HepG2 (cell line): ENCODE measurements at regions not wholly inside any gene's neighbourhood (a gene's known extent, or its start where the extent isn't known, plus 50 kb on each side); places are given as distances from the start of the nearest gene placed in this dataset.

Source experiments
- ATAC-seq: fragments of 200-7000 bp; cut with Tn5 transposase; 3 replicates; pipeline ENCODE4 v1.9.1; 2020; ENCODE audit warnings: mild to moderate bottlenecking, moderate library complexity
- BruUV-seq: library from RNA; stranded (reverse); fragments of 400-500 nt; replicated peaks from 2 replicates; lab custom pipeline; 2021; lab: Mats Ljungman, UMichigan
- CTCF ChIA-PET: fragments of 300-600 bp; formaldehyde crosslinking; extraction: SDS; loops from one replicate; lab custom pipeline; 2021; ENCODE audit warnings: low total read pairs, inconsistent platforms, low intra/inter-chr PET ratio; lab: Yijun Ruan, JAX
- POLR2A ChIA-PET: fragments of 350-600 bp; sonication (Branson Sonifier 250); formaldehyde crosslinking; loops from one replicate; lab custom pipeline; 2020; ENCODE audit warnings: antibody characterized with exemption, inconsistent platforms; lab: Yijun Ruan, JAX
- DNase-seq: peaks from one replicate; pipeline ENCODE4 v3.0.0-alpha.2; 2015; ENCODE audit warnings: low spot score
- FAIRE-seq: peaks from 3 replicates; lab custom pipeline; 2011; peaks lifted over from hg19 to GRCh38; lab: Jason Lieb, UNC
- H2AFZ ChIP-seq: one replicate; pipeline ENCODE4 v1.6.1; 2011; ENCODE audit warnings: low read length, inconsistent platforms
- H3K27ac ChIP-seq: fragments of 300-600 bp; 3 replicates; pipeline ENCODE4 v1.8.0; 2011; ENCODE audit warnings: mixed run types, mild to moderate bottlenecking, mixed read lengths, low read length, inconsistent platforms; ENCODE audit not compliant: insufficient read depth; ENCODE audit errors: extremely low read length
- H3K27me3 ChIP-seq, 2 experiments: fragments of 200-600 bp in 1 of 2; 2 replicates in 1 of 2; 3 replicates in 1 of 2; pipeline versions ENCODE4 v1.6.0 to v1.8.0; 2011; ENCODE audit warnings: low read length in 2 of 2, mild to moderate bottlenecking in 2 of 2, moderate library complexity in 2 of 2, inconsistent platforms in 1 of 2; ENCODE audit not compliant: insufficient read depth in 2 of 2, control insufficient read depth in 1 of 2
- H3K36me3 ChIP-seq, 2 experiments: fragments of 200-600 bp in 1 of 2; replicated peaks in 1 of 2; 2 replicates in 1 of 2; 3 replicates in 1 of 2; pipeline versions ENCODE4 v1.5.1 to v1.8.0; 2011; ENCODE audit warnings: low read length in 2 of 2, inconsistent platforms in 1 of 2; ENCODE audit not compliant: insufficient read depth in 2 of 2, control insufficient read depth in 1 of 2
- H3K4me1 ChIP-seq: 2 replicates; pipeline ENCODE4 v1.5.1; 2012; ENCODE audit warnings: low read length, inconsistent platforms; ENCODE audit not compliant: insufficient read depth
- H3K4me2 ChIP-seq: 2 replicates; pipeline ENCODE4 v1.6.0; 2011; ENCODE audit warnings: low read depth, low read length, inconsistent platforms
- H3K4me3 ChIP-seq, 3 experiments: fragments of 200-600 bp in 1 of 3; sonication (generic), shearing (Covaris generic) in 1 of 3; replicated peaks in 1 of 3; 2 replicates each; pipeline ENCODE4 v1.5.1; 2011 to 2016; ENCODE audit warnings: low read length in 3 of 3, inconsistent platforms in 2 of 3, low read depth in 2 of 3, mild to moderate bottlenecking in 2 of 3, control low read depth in 1 of 3, mixed read lengths in 1 of 3; ENCODE audit not compliant: insufficient read depth in 1 of 3
- H3K79me2 ChIP-seq: one replicate; pipeline ENCODE4 v1.6.1; 2011; ENCODE audit warnings: low read length, inconsistent platforms; ENCODE audit not compliant: insufficient read depth
- H3K9ac ChIP-seq: 2 replicates; pipeline ENCODE4 v1.6.0; 2011; ENCODE audit warnings: mild to moderate bottlenecking, low read depth, low read length, inconsistent platforms; ENCODE audit not compliant: insufficient read depth
- H3K9me3 ChIP-seq: 2 replicates; pipeline ENCODE4 v1.5.1; 2012; ENCODE audit warnings: mild to moderate bottlenecking, low read length
- H4K20me1 ChIP-seq: 2 replicates; pipeline ENCODE4 v1.6.0; 2011; ENCODE audit warnings: inconsistent platforms, mild to moderate bottlenecking, low read length, moderate library complexity; ENCODE audit not compliant: insufficient read depth
- BRCA1 ChIP-seq: sonication (generic); formaldehyde crosslinking; IDR thresholded peaks from 2 replicates; pipeline ENCODE4 v1.4.0; 2020; ENCODE audit warnings: missing genetic modification reagents
- FOXJ3 ChIP-seq: sonication (generic); formaldehyde crosslinking; IDR thresholded peaks from 2 replicates; pipeline ENCODE4 v1.4.0; 2020; ENCODE audit warnings: missing genetic modification reagents, mild to moderate bottlenecking, borderline replicate concordance
- HDAC6 ChIP-seq: fragments of 200-600 bp; sonication (generic); IDR thresholded peaks from 2 replicates; pipeline ENCODE4 v1.7.0; 2017; ENCODE audit warnings: mild to moderate bottlenecking, antibody characterized with exemption, low read length, low read depth
- KLF9 ChIP-seq: IDR thresholded peaks from 2 replicates; pipeline ENCODE4 v1.6.1; 2016; ENCODE audit warnings: low read depth
- NBN ChIP-seq: fragments of 450-650 bp; conservative IDR thresholded peaks from 2 replicates; pipeline ENCODE4 v1.6.1; 2017
- POLR2AphosphoS2 ChIP-seq: IDR thresholded peaks from 2 replicates; pipeline ENCODE4 v1.6.1; 2011; ENCODE audit warnings: low read depth, low read length, improper control_type of control experiment
- RAD51 ChIP-seq: fragments of 450-650 bp; IDR thresholded peaks from 2 replicates; pipeline ENCODE4 v1.6.1; 2016; ENCODE audit warnings: borderline replicate concordance
- RELA ChIP-seq: sonication (generic); formaldehyde crosslinking; IDR thresholded peaks from 2 replicates; pipeline ENCODE4 v1.4.0; 2020; ENCODE audit warnings: missing genetic modification reagents
- SMAD3 ChIP-seq: sonication (generic); formaldehyde crosslinking; IDR thresholded peaks from 2 replicates; pipeline ENCODE4 v1.4.0; 2020; ENCODE audit warnings: missing genetic modification reagents
- TOPORS ChIP-seq: sonication (generic); formaldehyde crosslinking; IDR thresholded peaks from 2 replicates; pipeline ENCODE4 v1.8.0; 2023; ENCODE audit warnings: mild to moderate bottlenecking, missing genetic modification reagents
- ZNF17 ChIP-seq: sonication (generic); formaldehyde crosslinking; IDR thresholded peaks from 2 replicates; pipeline ENCODE4 v1.5.0; 2020; ENCODE audit warnings: mild to moderate bottlenecking, missing genetic modification reagents
- ZNF180 ChIP-seq: sonication (generic); formaldehyde crosslinking; IDR thresholded peaks from 2 replicates; pipeline ENCODE4 v1.4.0; 2020; ENCODE audit warnings: low read depth, missing genetic modification reagents, borderline replicate concordance
- ZNF251 ChIP-seq: sonication (generic); formaldehyde crosslinking; IDR thresholded peaks from 2 replicates; pipeline ENCODE4 v1.9.0; 2021; ENCODE audit warnings: mild to moderate bottlenecking, missing genetic modification reagents
- ZNF441 ChIP-seq: sonication (generic); formaldehyde crosslinking; IDR thresholded peaks from 2 replicates; pipeline ENCODE4 v1.7.0; 2021; ENCODE audit warnings: missing genetic modification reagents, borderline replicate concordance
- ZNF484 ChIP-seq: sonication (generic); formaldehyde crosslinking; IDR thresholded peaks from 2 replicates; pipeline ENCODE4 v1.5.1; 2020; ENCODE audit warnings: mild to moderate bottlenecking, low read depth, missing genetic modification reagents, borderline replicate concordance
- ZNF773 ChIP-seq: sonication (generic); formaldehyde crosslinking; IDR thresholded peaks from 2 replicates; pipeline ENCODE4 v1.4.0; 2020; ENCODE audit warnings: missing genetic modification reagents, borderline replicate concordance
- ZNF792 ChIP-seq: IDR thresholded peaks from 2 replicates; pipeline ENCODE4 v1.6.1; 2016
- ZZZ3 ChIP-seq: sonication (generic); formaldehyde crosslinking; IDR thresholded peaks from 2 replicates; pipeline ENCODE4 v1.4.0; 2020; ENCODE audit warnings: missing genetic modification reagents, mild to moderate bottlenecking, borderline replicate concordance
- WGBS: methylation state at CpG from one replicate; pipeline ENCODE4 v1.1.6; 2017; ENCODE audit warnings: low lambda C conversion rate; 5-methylcytosine and 5-hydroxymethylcytosine counted together
- in situ Hi-C: cut with HindIII; loops from 2 replicates; pipeline ENCODE4 v1.10.0; 2017; ENCODE audit warnings: low pct_unique_long_range_greater_than_20kb; ENCODE audit not compliant: extremely low pct_ligation_motif_present
- intact Hi-C: fragments of 100-400 bp; cut with micrococcal nuclease; formaldehyde crosslinking; loops from one replicate; pipeline ENCODE4 v1.10.0; 2022; ENCODE audit not compliant: unreplicated experiment
- TF ChIP-seq, protein P1 (sequence below): sonication (generic); formaldehyde crosslinking; IDR thresholded peaks from 2 replicates; pipeline ENCODE4 v1.5.0; 2020; ENCODE audit warnings: missing genetic modification reagents

DNA sequence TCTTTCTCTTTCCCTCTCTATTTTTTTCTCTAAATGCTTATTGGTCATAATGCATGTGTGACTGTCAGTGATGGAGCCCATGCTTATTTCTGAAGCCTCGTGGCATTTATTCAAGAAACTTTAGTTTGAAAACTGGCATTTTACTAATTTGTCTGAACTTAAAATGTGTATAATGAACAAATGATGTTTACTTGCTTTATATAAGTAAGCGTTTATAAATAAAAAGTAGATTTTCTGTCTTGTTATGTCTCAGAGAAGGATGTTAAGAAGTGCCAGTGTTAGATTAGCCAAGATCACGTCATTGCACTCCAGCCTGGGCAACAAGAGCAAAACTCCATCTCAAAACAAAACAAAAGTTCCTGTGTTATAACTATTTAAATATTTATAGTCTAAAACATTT, 1568.1 kb downstream of the EFNB2 start:
- no TSS peak for BruUV-seq
- FAIRE-seq = no peak
- no peak for TF ChIP-seq RELA (CRISPR knock-in tag)
- TF ChIP-seq, protein P1, sequence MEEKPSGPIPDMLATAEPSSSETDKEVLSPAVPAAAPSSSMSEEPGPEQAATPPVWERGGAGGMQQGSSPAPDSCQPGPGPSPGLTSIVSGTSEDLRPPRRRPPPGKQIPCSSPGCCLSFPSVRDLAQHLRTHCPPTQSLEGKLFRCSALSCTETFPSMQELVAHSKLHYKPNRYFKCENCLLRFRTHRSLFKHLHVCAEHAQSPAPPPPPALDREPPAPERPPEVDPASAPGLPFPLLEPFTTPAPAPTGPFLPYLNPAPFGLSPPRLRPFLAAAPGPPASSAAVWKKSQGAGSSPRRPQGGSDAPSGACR = no peak
- TF ChIP-seq FOXJ3 = no peak
- TF ChIP-seq ZNF251 (CRISPR knock-in tag) = no peak
- TF ChIP-seq TOPORS (CRISPR knock-in tag) = no peak
- TF ChIP-seq SMAD3 (CRISPR knock-in tag) = no peak
- no peak for TF ChIP-seq NBN
- TF ChIP-seq ZNF484 = no peak
- TF ChIP-seq ZZZ3 = no peak
- no peak for TF ChIP-seq BRCA1 (CRISPR knock-in tag)
- no peak for TF ChIP-seq ZNF441 (CRISPR knock-in tag)
- TF ChIP-seq RAD51 = no peak
- TF ChIP-seq KLF9 = no peak
- no peak for TF ChIP-seq ZNF792 (CRISPR knock-in tag)
- TF ChIP-seq ZNF180 (CRISPR knock-in tag) = no peak
- no peak for TF ChIP-seq ZNF773 (CRISPR knock-in tag)
- TF ChIP-seq HDAC6 = no peak
- no peak for TF ChIP-seq ZNF17 (CRISPR knock-in tag)
- no peak for TF ChIP-seq POLR2AphosphoS2
- Histone ChIP-seq H3K27me3 (no peaks in the 10 kb centered on the region), H3K27ac (no peak overlapping the region), H3K9me3 (peaks cover 35% of the 10 kb centered on the region), H3K4me3 (no peak overlapping the region), H3K4me2 (no peak overlapping the region), H3K4me1 (no peaks in the 10 kb centered on the region), H3K9ac (no peak overlapping the region), H3K36me3 (no peaks in the 10 kb centered on the region), H2AFZ (no peak overlapping the region), H3K79me2 (no peaks in the 10 kb centered on the region), H4K20me1 (no peaks in the 10 kb centered on the region)
- intact Hi-C loops = no loop called here
- ChIA-PET CTCF (no interaction called here), POLR2A (no interaction called here)
- ATAC-seq = no peak
- DNase-seq = no peak
- WGBS = 0% methylated on average over 3 of the region's 3 CpGs
- in situ Hi-C loops = no loop called here
